MG63 (cell line): ENCODE measurements at regions not wholly inside any gene's neighbourhood (a gene's known extent, or its start where the extent isn't known, plus 50 kb on each side); places are given as distances from the start of the nearest gene placed in this dataset.

Experiments
- DNase-seq: peaks from one replicate; pipeline ENCODE4 v3.0.0-alpha.2; 2020
- H3K27me3 ChIP-seq: fragments of 250-450 bp; sonication (Bioruptor Pico); 2 replicates; pipeline ENCODE4 v1.5.1; 2020; ENCODE audit warnings: mild to moderate bottlenecking, moderate library complexity
- H3K36me3 ChIP-seq: fragments of 250-450 bp; sonication (Bioruptor Pico); 2 replicates; pipeline ENCODE4 v1.5.1; 2020; ENCODE audit warnings: mild to moderate bottlenecking, moderate library complexity
- H3K4me3 ChIP-seq: fragments of 250-450 bp; sonication (Bioruptor Pico); 2 replicates; pipeline ENCODE4 v1.5.1; 2020; ENCODE audit warnings: mild to moderate bottlenecking, moderate library complexity
- H3K9me3 ChIP-seq: fragments of 250-450 bp; sonication (Bioruptor Pico); 2 replicates; pipeline ENCODE4 v1.5.1; 2020; ENCODE audit warnings: mild to moderate bottlenecking, moderate library complexity

- H3K36me3 ChIP-seq: no peaks in the 10 kb centered on the region
- no peak for DNase-seq
- H3K27me3 ChIP-seq: no peaks in the 10 kb centered on the region
- H3K4me3 ChIP-seq: no peak overlapping the region
- H3K9me3 ChIP-seq: no peaks in the 10 kb centered on the region
Measured at GRCh38 chr19:29413435-29413834, 112.4 kb upstream of the VSTM2B start.

GRCh38 chr19:29415507-29415906, 110.3 kb upstream of the VSTM2B start:
- no peaks in the 10 kb centered on the region for H3K36me3 ChIP-seq
- no peaks in the 10 kb centered on the region for H3K27me3 ChIP-seq
- no peak for DNase-seq
- no peaks in the 10 kb centered on the region for H3K9me3 ChIP-seq
- no peak overlapping the region for H3K4me3 ChIP-seq

GRCh38 chr19:29417048-29417447, 108.7 kb upstream of the VSTM2B start:
- H3K27me3 ChIP-seq: no peaks in the 10 kb centered on the region
- H3K36me3 ChIP-seq: no peaks in the 10 kb centered on the region
- no peak for DNase-seq
- no peaks in the 10 kb centered on the region for H3K9me3 ChIP-seq
- no peak overlapping the region for H3K4me3 ChIP-seq

- Histone ChIP-seq H3K36me3 (no peaks in the 10 kb centered on the region), H3K4me3 (no peak overlapping the region), H3K27me3 (no peaks in the 10 kb centered on the region), H3K9me3 (no peaks in the 10 kb centered on the region)
- no peak for DNase-seq
Measured at GRCh38 chr19:29418201-29418600, 107.6 kb upstream of the VSTM2B start.

GRCh38 chr19:29420065-29420464, 105.7 kb upstream of the VSTM2B start:
- H3K4me3 ChIP-seq: no peak overlapping the region
- no peak for DNase-seq
- no peaks in the 10 kb centered on the region for H3K9me3 ChIP-seq
- no peaks in the 10 kb centered on the region for H3K36me3 ChIP-seq
- H3K27me3 ChIP-seq: no peaks in the 10 kb centered on the region

- Histone ChIP-seq H3K27me3 (no peaks in the 10 kb centered on the region), H3K4me3 (no peak overlapping the region)
Measured at GRCh38 chr19:29420482-29421195, 105.2 kb upstream of the VSTM2B start.

GRCh38 chr19:29421196-29421545, 104.6 kb upstream of the VSTM2B start:
- DNase-seq: peak; percentile 52
- H3K27me3 ChIP-seq: no peaks in the 10 kb centered on the region
- H3K9me3 ChIP-seq: no peaks in the 10 kb centered on the region
- H3K4me3 ChIP-seq: no peak overlapping the region
- H3K36me3 ChIP-seq: no peaks in the 10 kb centered on the region

More at GRCh38 chr19:29420482-29421195, 105.2 kb upstream of the VSTM2B start:
- no peak for DNase-seq
- H3K36me3 ChIP-seq: no peaks in the 10 kb centered on the region
- H3K9me3 ChIP-seq: no peaks in the 10 kb centered on the region

GRCh38 chr19:29422047-29422446, 103.7 kb upstream of the VSTM2B start:
- no peak for DNase-seq
- no peaks in the 10 kb centered on the region for H3K27me3 ChIP-seq
- H3K4me3 ChIP-seq: no peak overlapping the region
- no peaks in the 10 kb centered on the region for H3K9me3 ChIP-seq
- no peaks in the 10 kb centered on the region for H3K36me3 ChIP-seq

GRCh38 chr19:29422486-29423085, 103.2 kb upstream of the VSTM2B start:
- Histone ChIP-seq H3K4me3 (no peak overlapping the region), H3K27me3 (no peaks in the 10 kb centered on the region), H3K36me3 (no peaks in the 10 kb centered on the region), H3K9me3 (no peaks in the 10 kb centered on the region)
- DNase-seq: no peak

GRCh38 chr19:29428071-29428470, 97.7 kb upstream of the VSTM2B start:
- H3K4me3 ChIP-seq: no peak overlapping the region

GRCh38 chr19:29429021-29429420, 96.8 kb upstream of the VSTM2B start:
- Histone ChIP-seq H3K4me3 (no peak overlapping the region), H3K36me3 (no peaks in the 10 kb centered on the region), H3K9me3 (no peaks in the 10 kb centered on the region), H3K27me3 (no peaks in the 10 kb centered on the region)
- DNase-seq: no peak

More at GRCh38 chr19:29428071-29428470, 97.7 kb upstream of the VSTM2B start:
- Histone ChIP-seq H3K9me3 (no peaks in the 10 kb centered on the region), H3K36me3 (no peaks in the 10 kb centered on the region), H3K27me3 (no peaks in the 10 kb centered on the region)
- no peak for DNase-seq

GRCh38 chr19:29429581-29429980, 96.2 kb upstream of the VSTM2B start:
- no peaks in the 10 kb centered on the region for H3K9me3 ChIP-seq
- H3K27me3 ChIP-seq: no peaks in the 10 kb centered on the region
- DNase-seq: no peak

GRCh38 chr19:29431332-29431731, 94.5 kb upstream of the VSTM2B start:
- no peak for DNase-seq
- Histone ChIP-seq H3K36me3 (no peaks in the 10 kb centered on the region), H3K9me3 (no peaks in the 10 kb centered on the region), H3K27me3 (no peaks in the 10 kb centered on the region), H3K4me3 (no peak overlapping the region)

More at GRCh38 chr19:29429581-29429980, 96.2 kb upstream of the VSTM2B start:
- H3K4me3 ChIP-seq: no peak overlapping the region
- H3K36me3 ChIP-seq: no peaks in the 10 kb centered on the region

- DNase-seq: no peak
- H3K36me3 ChIP-seq: no peaks in the 10 kb centered on the region
- H3K27me3 ChIP-seq: no peaks in the 10 kb centered on the region
- H3K4me3 ChIP-seq: no peak overlapping the region
- H3K9me3 ChIP-seq: no peaks in the 10 kb centered on the region
Measured at GRCh38 chr19:29432677-29433076, 93.1 kb upstream of the VSTM2B start.

- Histone ChIP-seq H3K9me3 (no peaks in the 10 kb centered on the region), H3K36me3 (no peaks in the 10 kb centered on the region), H3K4me3 (no peak overlapping the region), H3K27me3 (no peaks in the 10 kb centered on the region)
- DNase-seq: no peak
Measured at GRCh38 chr19:29436591-29437103, 89.1 kb upstream of the VSTM2B start.

- Histone ChIP-seq H3K36me3 (no peaks in the 10 kb centered on the region), H3K9me3 (no peaks in the 10 kb centered on the region), H3K27me3 (no peaks in the 10 kb centered on the region), H3K4me3 (no peak overlapping the region)
- no peak for DNase-seq
Measured at GRCh38 chr19:29439021-29439420, 86.8 kb upstream of the VSTM2B start.

- no peaks in the 10 kb centered on the region for H3K36me3 ChIP-seq
- H3K4me3 ChIP-seq: no peak overlapping the region
- no peaks in the 10 kb centered on the region for H3K9me3 ChIP-seq
- no peak for DNase-seq
- H3K27me3 ChIP-seq: no peaks in the 10 kb centered on the region
Measured at GRCh38 chr19:29439688-29440550, 85.9 kb upstream of the VSTM2B start.
